ENCODE measurements at regions not wholly inside any gene's neighbourhood (a gene's known extent, or its start where the extent isn't known, plus 50 kb on each side); places are given as distances from the start of the nearest gene placed in this dataset.

DNA sequence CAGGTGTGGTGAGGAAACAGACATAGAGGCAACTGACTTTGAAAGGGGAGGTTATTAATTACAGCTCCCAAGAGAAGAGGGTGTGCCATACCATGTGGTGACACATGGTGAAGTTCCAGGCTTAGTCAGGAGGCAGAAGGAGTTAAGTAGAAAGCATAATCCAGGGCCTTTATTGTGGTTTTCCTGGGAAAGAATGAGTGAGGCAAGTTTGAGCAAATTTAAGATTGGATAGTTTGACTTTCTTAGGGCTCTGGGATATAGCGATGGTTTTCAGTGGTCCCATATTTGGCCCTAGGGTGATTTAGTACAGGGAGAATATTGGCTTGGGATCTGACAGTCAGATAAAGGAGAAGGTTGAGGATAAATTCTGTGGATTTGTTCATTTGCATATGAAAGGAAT, 495.9 kb upstream of the FSTL5 start:
- no peaks in the 10 kb centered on the region for H3K36me3 Mint-ChIP-seq
- ATAC-seq (ENCODE audit: low read depth) (no peak), DNase-seq (ENCODE audit: low spot score in 2 of 2) (no peak)
- peaks cover 3% of the 10 kb centered on the region for H3K4me1 Mint-ChIP-seq
- H3K27ac Mint-ChIP-seq, result no peak overlapping the region
- peaks cover 3% of the 10 kb centered on the region for H3K9me3 Mint-ChIP-seq
- no peak overlapping the region for H3K4me3 Mint-ChIP-seq
- H3K27me3 Mint-ChIP-seq, result no peaks in the 10 kb centered on the region

DNA sequence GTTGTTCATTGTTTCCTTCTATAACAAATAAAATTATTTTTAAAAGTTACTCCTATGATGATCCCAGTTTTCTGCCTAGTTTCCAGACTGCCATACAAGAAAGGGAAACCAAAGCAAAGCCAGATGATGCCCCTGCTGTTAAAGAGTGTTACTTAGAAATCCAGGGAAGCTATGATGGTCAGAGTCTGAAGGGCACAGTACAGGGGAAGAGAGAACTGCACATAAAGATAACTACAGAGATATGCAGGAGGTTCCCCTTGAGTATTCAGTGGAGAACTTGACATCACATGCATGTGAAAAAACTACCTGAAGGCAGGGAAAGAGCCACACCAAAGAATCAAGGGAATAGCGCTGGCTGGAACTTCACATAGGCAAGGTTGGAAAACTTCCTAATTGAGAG, 494.2 kb upstream of the FSTL5 start:
- Mint-ChIP-seq H3K4me3 (no peak overlapping the region), H3K9me3 (no peaks in the 10 kb centered on the region), H3K4me1 (peaks cover 3% of the 10 kb centered on the region), H3K27me3 (no peaks in the 10 kb centered on the region), H3K27ac (no peak overlapping the region), H3K36me3 (no peaks in the 10 kb centered on the region)
- DNase-seq (ENCODE audit: low spot score in 2 of 2) (no peak), ATAC-seq (ENCODE audit: low read depth) (no peak)

DNA sequence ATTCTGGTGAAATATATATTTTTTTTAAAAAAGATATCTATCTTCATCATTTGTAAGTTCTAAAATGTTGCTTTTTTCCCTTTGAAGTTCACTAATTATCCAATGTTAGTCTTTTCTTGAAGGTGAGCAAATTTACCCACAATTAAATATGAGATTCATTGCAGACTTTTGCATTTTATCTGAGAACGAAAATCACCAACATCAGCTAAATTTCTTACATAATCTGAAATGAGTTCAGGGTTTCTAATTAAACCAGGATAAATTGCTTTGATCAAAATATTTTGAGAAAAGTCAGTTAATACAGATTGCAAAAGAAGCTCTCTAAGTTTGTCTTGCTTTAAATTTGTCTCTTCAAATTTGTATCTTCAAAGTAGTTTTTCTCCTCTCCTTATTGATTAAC, 486.4 kb upstream of the FSTL5 start:
- no peak overlapping the region for H3K27ac Mint-ChIP-seq
- H3K36me3 Mint-ChIP-seq, result no peaks in the 10 kb centered on the region
- H3K4me3 Mint-ChIP-seq, result no peak overlapping the region
- no peaks in the 10 kb centered on the region for H3K4me1 Mint-ChIP-seq
- DNase-seq (ENCODE audit: low spot score in 2 of 2) (no peak), ATAC-seq (ENCODE audit: low read depth) (no peak)
- H3K27me3 Mint-ChIP-seq, result no peaks in the 10 kb centered on the region
- H3K9me3 Mint-ChIP-seq, result no peaks in the 10 kb centered on the region

DNA sequence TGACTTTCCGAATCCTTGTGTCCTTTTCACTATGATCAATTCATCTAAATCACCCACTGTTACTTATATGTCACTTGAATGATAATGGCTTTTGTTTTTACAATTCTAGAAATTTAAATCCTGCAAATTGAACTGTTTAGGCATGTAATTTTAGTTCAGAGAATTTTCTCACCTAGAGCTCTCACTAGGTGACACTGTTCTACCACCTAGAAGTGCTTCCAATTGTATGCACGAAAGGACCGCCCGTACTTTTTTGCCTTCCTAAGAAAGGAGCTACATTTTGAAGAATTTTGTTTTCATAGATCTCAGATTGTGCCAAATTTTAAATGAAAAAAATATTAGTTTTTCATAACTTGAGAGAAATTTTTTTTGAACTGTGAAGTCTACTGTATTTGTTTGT, 481.6 kb upstream of the FSTL5 start:
- H3K27ac Mint-ChIP-seq, result no peak overlapping the region
- ATAC-seq (ENCODE audit: low read depth) (no peak), DNase-seq (ENCODE audit: low spot score in 2 of 2) (no peak)
- H3K27me3 Mint-ChIP-seq, result no peaks in the 10 kb centered on the region
- H3K4me3 Mint-ChIP-seq, result no peak overlapping the region
- no peaks in the 10 kb centered on the region for H3K36me3 Mint-ChIP-seq
- H3K4me1 Mint-ChIP-seq, result no peaks in the 10 kb centered on the region
- no peaks in the 10 kb centered on the region for H3K9me3 Mint-ChIP-seq

GRCh38 chr4:162644346-162644745, 480.5 kb upstream of the FSTL5 start:
- Mint-ChIP-seq H3K27me3 (no peaks in the 10 kb centered on the region), H3K27ac (no peak overlapping the region), H3K4me1 (no peaks in the 10 kb centered on the region), H3K9me3 (no peaks in the 10 kb centered on the region), H3K36me3 (no peaks in the 10 kb centered on the region), H3K4me3 (no peak overlapping the region)
- ATAC-seq (ENCODE audit: low read depth) (no peak), DNase-seq (ENCODE audit: low spot score in 2 of 2) (no peak)

- Mint-ChIP-seq H3K36me3 (no peaks in the 10 kb centered on the region), H3K4me1 (no peaks in the 10 kb centered on the region)
- no peak for DNase-seq (ENCODE audit: low spot score in 2 of 2)
Observed at GRCh38 chr4:162640152-162640551, 476.4 kb upstream of the FSTL5 start.

GRCh38 chr4:162634390-162634789, 470.6 kb upstream of the FSTL5 start:
- H3K9me3 Mint-ChIP-seq, result no peaks in the 10 kb centered on the region
- no peak overlapping the region for H3K27ac Mint-ChIP-seq
- no peaks in the 10 kb centered on the region for H3K36me3 Mint-ChIP-seq
- no peak overlapping the region for H3K4me3 Mint-ChIP-seq
- DNase-seq (ENCODE audit: low spot score in 2 of 2), result no peak
- H3K4me1 Mint-ChIP-seq, result no peaks in the 10 kb centered on the region
- no peaks in the 10 kb centered on the region for H3K27me3 Mint-ChIP-seq
- ATAC-seq (ENCODE audit: low read depth), result no peak

More at GRCh38 chr4:162640152-162640551, 476.4 kb upstream of the FSTL5 start:
- Mint-ChIP-seq H3K27me3 (no peaks in the 10 kb centered on the region), H3K9me3 (no peaks in the 10 kb centered on the region), H3K4me3 (no peak overlapping the region), H3K27ac (no peak overlapping the region)
- ATAC-seq (ENCODE audit: low read depth), result no peak

- Mint-ChIP-seq H3K9me3 (no peaks in the 10 kb centered on the region), H3K4me3 (no peak overlapping the region), H3K27me3 (no peaks in the 10 kb centered on the region), H3K27ac (no peak overlapping the region), H3K36me3 (no peaks in the 10 kb centered on the region), H3K4me1 (no peaks in the 10 kb centered on the region)
- ATAC-seq (ENCODE audit: low read depth), result no peak
- no peak for DNase-seq (ENCODE audit: low spot score in 2 of 2)
Observed at GRCh38 chr4:162622664-162623063, 458.9 kb upstream of the FSTL5 start.

GRCh38 chr4:162610116-162610515, 446.3 kb upstream of the FSTL5 start:
- Mint-ChIP-seq H3K27ac (no peak overlapping the region), H3K9me3 (no peaks in the 10 kb centered on the region), H3K36me3 (no peaks in the 10 kb centered on the region), H3K4me3 (no peak overlapping the region), H3K27me3 (no peaks in the 10 kb centered on the region), H3K4me1 (no peaks in the 10 kb centered on the region)
- ATAC-seq (ENCODE audit: low read depth), result no peak
- DNase-seq (ENCODE audit: low spot score in 2 of 2), result no peak

DNA sequence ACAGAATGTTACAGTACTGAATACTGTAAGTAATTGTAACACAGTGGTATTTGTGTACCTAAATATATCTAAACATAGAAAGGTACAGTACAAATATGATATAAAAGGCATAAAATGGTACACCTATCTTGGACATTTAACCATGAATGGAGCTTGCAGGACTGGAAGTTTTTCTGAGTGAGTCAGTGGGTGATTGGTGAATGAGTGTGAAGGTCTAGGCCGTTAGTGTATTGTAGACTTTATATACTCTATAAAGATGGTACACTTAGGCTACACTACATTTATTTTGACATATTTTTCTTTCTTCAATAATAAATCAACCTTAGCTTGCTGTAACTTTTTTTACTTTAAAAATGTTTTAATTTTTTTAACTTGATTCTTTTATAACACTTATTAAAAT, 422.5 kb upstream of the FSTL5 start:
- peaks cover 1% of the 10 kb centered on the region for H3K27me3 Mint-ChIP-seq
- ATAC-seq (ENCODE audit: low read depth) (no peak), DNase-seq (ENCODE audit: low spot score in 2 of 2) (no peak)
- no peak overlapping the region for H3K4me3 Mint-ChIP-seq
- no peak overlapping the region for H3K27ac Mint-ChIP-seq
- H3K4me1 Mint-ChIP-seq, result no peaks in the 10 kb centered on the region
- H3K9me3 Mint-ChIP-seq, result no peaks in the 10 kb centered on the region
- H3K36me3 Mint-ChIP-seq, result no peaks in the 10 kb centered on the region

DNA sequence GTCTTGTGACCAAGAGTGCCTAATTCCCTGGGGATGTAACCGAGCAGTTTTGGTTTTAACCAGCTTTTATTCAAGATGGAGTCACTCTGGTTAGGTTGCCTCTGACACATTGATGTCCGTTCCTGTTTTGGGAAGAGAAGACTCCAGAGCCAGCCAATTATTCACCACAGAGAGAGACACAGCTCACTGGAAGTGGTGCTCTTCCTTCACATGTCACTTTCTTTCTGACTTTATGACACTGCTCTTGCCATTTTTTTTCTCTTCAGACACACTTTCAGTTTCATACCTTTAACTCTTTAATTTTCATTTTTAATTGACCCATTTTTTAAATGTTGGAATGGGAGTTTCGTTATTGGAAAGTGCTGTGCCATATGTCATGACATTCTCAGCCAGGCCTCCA, 418.4 kb upstream of the FSTL5 start:
- no peak for DNase-seq (ENCODE audit: low spot score in 2 of 2)
- peaks cover 1% of the 10 kb centered on the region for H3K27me3 Mint-ChIP-seq
- no peaks in the 10 kb centered on the region for H3K36me3 Mint-ChIP-seq
- H3K4me3 Mint-ChIP-seq, result no peak overlapping the region
- no peak overlapping the region for H3K27ac Mint-ChIP-seq
- no peaks in the 10 kb centered on the region for H3K9me3 Mint-ChIP-seq
- no peaks in the 10 kb centered on the region for H3K4me1 Mint-ChIP-seq
- no peak for ATAC-seq (ENCODE audit: low read depth)

DNA sequence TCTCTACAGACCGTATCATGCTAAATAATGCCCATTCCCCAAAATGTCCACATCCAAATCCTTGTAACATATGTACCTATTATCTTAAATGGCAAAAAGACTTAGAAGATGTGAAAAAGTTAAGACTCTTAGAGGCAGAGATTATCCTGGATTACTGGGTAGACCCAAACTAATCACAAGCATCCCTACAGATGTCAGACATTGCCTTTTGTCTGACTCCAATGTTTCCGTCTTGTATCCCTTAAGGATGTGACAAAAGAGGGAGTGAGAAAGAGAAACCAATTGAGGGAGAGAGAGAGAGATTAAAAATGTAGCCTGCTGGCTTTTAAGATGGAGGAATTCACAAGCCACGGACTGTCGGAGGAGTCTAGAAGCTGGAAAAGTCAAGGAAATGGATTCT, 401.9 kb upstream of the FSTL5 start:
- no peak for ATAC-seq (ENCODE audit: low read depth)
- Mint-ChIP-seq H3K27ac (no peak overlapping the region), H3K4me3 (no peak overlapping the region), H3K4me1 (no peaks in the 10 kb centered on the region), H3K27me3 (no peaks in the 10 kb centered on the region), H3K36me3 (no peaks in the 10 kb centered on the region), H3K9me3 (no peaks in the 10 kb centered on the region)
- no peak for DNase-seq (ENCODE audit: low spot score in 2 of 2)

GRCh38 chr4:162560073-162560472, 396.3 kb upstream of the FSTL5 start:
- ATAC-seq (ENCODE audit: low read depth) (no peak), DNase-seq (ENCODE audit: low spot score in 2 of 2) (no peak)
- Mint-ChIP-seq H3K9me3 (peaks cover 2% of the 10 kb centered on the region), H3K27ac (no peak overlapping the region), H3K27me3 (no peaks in the 10 kb centered on the region), H3K36me3 (no peaks in the 10 kb centered on the region), H3K4me1 (no peaks in the 10 kb centered on the region), H3K4me3 (no peak overlapping the region)

DNA sequence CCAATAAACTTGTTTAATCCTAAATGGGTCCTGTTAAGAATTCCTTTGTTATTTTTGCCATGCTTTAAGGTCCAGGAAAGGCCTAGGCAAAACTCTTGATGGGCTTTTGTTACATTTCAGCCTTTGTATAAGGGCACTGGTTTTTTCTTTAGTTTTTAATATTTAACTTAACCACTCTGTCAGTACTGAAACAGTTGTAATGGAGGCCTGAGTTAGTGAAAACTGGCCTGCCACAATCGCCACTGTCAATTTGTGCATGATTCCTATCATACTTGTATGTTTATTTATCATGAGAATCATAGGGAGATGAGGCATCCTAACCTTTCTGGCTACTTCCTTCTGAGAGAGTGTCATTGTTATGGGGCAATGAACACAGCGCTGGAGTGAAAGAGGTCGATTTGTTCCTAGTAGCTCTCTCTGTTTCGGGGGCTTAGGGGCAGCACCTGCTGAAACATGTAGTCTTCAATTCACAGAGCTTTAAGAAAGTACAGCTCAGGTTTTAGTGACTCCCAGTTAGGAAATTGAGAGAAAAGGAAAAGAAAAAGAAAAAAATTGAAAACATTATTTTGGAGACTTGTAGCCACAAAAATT, 393.8 kb upstream of the FSTL5 start:
- H3K27me3 Mint-ChIP-seq, result no peaks in the 10 kb centered on the region
- DNase-seq (ENCODE audit: low spot score in 2 of 2) (no peak), ATAC-seq (ENCODE audit: low read depth) (no peak)
- H3K27ac Mint-ChIP-seq, result no peak overlapping the region
- no peaks in the 10 kb centered on the region for H3K4me1 Mint-ChIP-seq
- no peak overlapping the region for H3K4me3 Mint-ChIP-seq
- no peaks in the 10 kb centered on the region for H3K36me3 Mint-ChIP-seq
- H3K9me3 Mint-ChIP-seq, result peaks cover 2% of the 10 kb centered on the region

GRCh38 chr4:162535121-162535520, 371.3 kb upstream of the FSTL5 start:
- peaks cover 1% of the 10 kb centered on the region for H3K27me3 Mint-ChIP-seq
- H3K4me1 Mint-ChIP-seq, result no peaks in the 10 kb centered on the region
- ATAC-seq (ENCODE audit: low read depth), result no peak
- H3K36me3 Mint-ChIP-seq, result no peaks in the 10 kb centered on the region
- DNase-seq (ENCODE audit: low spot score in 2 of 2), result no peak
- H3K9me3 Mint-ChIP-seq, result peaks cover 5% of the 10 kb centered on the region
- H3K4me3 Mint-ChIP-seq, result no peak overlapping the region
- H3K27ac Mint-ChIP-seq, result no peak overlapping the region
